Fibroblast of skin of right biceps (primary cell): ENCODE measurements at regions not wholly inside any gene's neighbourhood (a gene's known extent, or its start where the extent isn't known, plus 50 kb on each side); places are given as distances from the start of the nearest gene placed in this dataset.
"Not testable (repeated sequence)": the region's sequence is repeated elsewhere in the genome, so short reads cannot be mapped to it uniquely, and the experiment has no call there.

Experiments
- DNase-seq: peaks from one replicate; pipeline ENCODE4 v3.0.0-alpha.2; 2013

- no peak for DNase-seq
These were observed 53.9 kb downstream of the BARX1 start for GRCh38 chr9:93900971-93901861.

GRCh38 chr9:93900436-93900819, 54.7 kb downstream of the BARX1 start:
- no peak for DNase-seq

GRCh38 chr9:93899609-93900435, 55.3 kb downstream of the BARX1 start:
- no peak for DNase-seq

GRCh38 chr9:93898502-93899426, 56.4 kb downstream of the BARX1 start:
- no peak for DNase-seq

GRCh38 chr9:93898026-93898425, 57.1 kb downstream of the BARX1 start:
- DNase-seq, result no peak

GRCh38 chr9:93897075-93897970, 57.8 kb downstream of the BARX1 start:
- no peak for DNase-seq

- no peak for DNase-seq
These were observed 58.6 kb downstream of the BARX1 start for GRCh38 chr9:93896496-93897033.

GRCh38 chr9:93896093-93896492, 59.1 kb downstream of the BARX1 start:
- DNase-seq, result no peak

- no peak for DNase-seq
These were observed 59.6 kb downstream of the BARX1 start for GRCh38 chr9:93895535-93895934.

- DNase-seq, result no peak
These were observed 60.5 kb downstream of the BARX1 start for GRCh38 chr9:93894691-93895079.

- DNase-seq, result no peak
These were observed 61.1 kb downstream of the BARX1 start for GRCh38 chr9:93893899-93894690.

- DNase-seq, result no peak
These were observed 62.0 kb downstream of the BARX1 start for GRCh38 chr9:93893194-93893593.

GRCh38 chr9:93892748-93893147, 62.4 kb downstream of the BARX1 start:
- no peak for DNase-seq

GRCh38 chr9:93891549-93892310, 63.4 kb downstream of the BARX1 start:
- no peak for DNase-seq

- no peak for DNase-seq
These were observed 64.1 kb downstream of the BARX1 start for GRCh38 chr9:93891050-93891449.

- no peak for DNase-seq
These were observed 64.7 kb downstream of the BARX1 start for GRCh38 chr9:93890436-93890935.

- no peak for DNase-seq
These were observed 68.2 kb downstream of the BARX1 start for GRCh38 chr9:93886911-93887310.

GRCh38 chr9:93884808-93885207, 70.3 kb downstream of the BARX1 start:
- DNase-seq, result no peak

- DNase-seq, result not testable (repeated sequence)
These were observed 75.3 kb downstream of the BARX1 start for GRCh38 chr9:93879662-93880407.
